A549 (cell line): ENCODE measurements at regions not wholly inside any gene's neighbourhood (a gene's known extent, or its start where the extent isn't known, plus 50 kb on each side); places are given as distances from the start of the nearest gene placed in this dataset.

Experiments used
- BHLHE40 ChIP-seq: IDR thresholded peaks from 2 replicates; pipeline ENCODE4 v1.6.1; 2012; ENCODE audit warnings: low read depth, low read length, inconsistent platforms
- CBX8 ChIP-seq: fragments of 200-600 bp; sonication (generic); IDR thresholded peaks from 2 replicates; pipeline ENCODE4 v1.6.1; 2016
- CHD4 ChIP-seq: fragments of 200-600 bp; sonication (generic); IDR thresholded peaks from 2 replicates; pipeline ENCODE4 v1.6.1; 2016; ENCODE audit warnings: antibody characterized with exemption, mild to moderate bottlenecking, borderline replicate concordance
- CTCF ChIP-seq: fragments of >200 bp; sonication (Bioruptor Twin); formaldehyde crosslinking; IDR thresholded peaks from 3 replicates; pipeline ENCODE4 v1.5.1; 2016
- ESRRA ChIP-seq: fragments of 150-350 bp; IDR thresholded peaks from 2 replicates; pipeline ENCODE4 v1.6.1; 2014; ENCODE audit warnings: mild to moderate bottlenecking, low read length, borderline replicate concordance
- HEYL ChIP-seq: fragments of 250-450 bp; sonication (Bioruptor Pico); IDR thresholded peaks from 2 replicates; pipeline ENCODE4 v1.8.0; 2021; ENCODE audit warnings: mild to moderate bottlenecking, moderate library complexity
- MAFK ChIP-seq: fragments of 450-650 bp; IDR thresholded peaks from 2 replicates; pipeline ENCODE4 v1.6.1; 2014; ENCODE audit not compliant: partially characterized antibody
- MYC ChIP-seq: IDR thresholded peaks from 2 replicates; pipeline ENCODE4 v1.6.1; 2012; ENCODE audit warnings: mild to moderate bottlenecking, inconsistent platforms, low read length, improper control_type of control experiment, borderline replicate concordance
- POLR2A ChIP-seq: IDR thresholded peaks from 2 replicates; pipeline ENCODE4 v1.6.1; 2012; ENCODE audit warnings: mild to moderate bottlenecking, low read length
- RAD21 ChIP-seq, 2 experiments: fragments of >200 bp in 1 of 2; sonication (Bioruptor Twin) in 1 of 2; formaldehyde crosslinking in 1 of 2; IDR thresholded peaks in 1 of 2; conservative IDR thresholded peaks in 1 of 2; 2 replicates in 1 of 2; 3 replicates in 1 of 2; pipeline ENCODE4 v1.6.1; 2012 to 2018; ENCODE audit warnings: inconsistent platforms in 1 of 2

DNA sequence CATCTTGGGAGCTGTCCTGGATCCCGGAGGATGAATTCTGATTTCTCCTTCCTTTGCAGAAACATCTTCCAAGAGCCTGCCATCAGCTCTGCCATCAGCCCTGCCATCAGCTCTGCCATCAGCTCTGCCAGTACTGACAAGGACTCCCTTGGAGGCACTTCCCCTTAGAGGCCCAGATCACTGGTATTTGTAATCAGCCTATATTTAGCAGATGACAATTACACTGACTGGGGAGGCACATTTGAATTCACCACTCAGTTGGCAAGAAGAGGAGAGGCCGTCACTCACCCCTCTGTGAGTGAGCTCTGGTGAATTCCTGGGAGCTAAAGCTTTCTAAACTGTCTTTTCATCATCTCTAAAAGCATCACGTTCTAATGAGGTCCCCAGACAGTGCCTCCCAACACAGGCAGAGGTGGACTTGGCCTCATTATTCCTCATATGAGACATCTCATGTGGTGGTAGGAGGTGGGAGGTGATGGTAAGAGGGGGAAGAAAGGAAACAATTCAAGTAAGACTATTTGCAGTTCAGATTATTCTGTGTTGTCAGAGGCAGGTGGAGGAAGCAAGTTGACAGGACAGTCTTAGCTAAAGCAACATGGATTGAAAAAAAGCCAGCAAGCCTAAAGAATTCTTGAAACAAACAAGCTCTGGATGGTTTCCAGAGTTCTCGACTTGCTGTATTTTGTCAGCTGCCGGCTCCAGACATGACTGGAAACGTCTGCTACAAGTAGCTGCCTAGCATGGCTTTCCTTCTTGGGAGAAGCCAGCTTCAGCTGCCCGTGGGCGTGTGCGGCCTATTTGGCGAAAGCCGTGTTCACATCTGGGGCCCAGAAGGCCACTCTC lies 771.7 kb downstream of the TBC1D22A start:
- TF ChIP-seq CBX8 (no peak), CTCF (no peak), MYC (no peak), MAFK (no peak), POLR2A (no peak), ESRRA (no peak), RAD21 (conservative IDR thresholded peaks at IDR 0.05 in 1 of 2, IDR thresholded peaks at IDR 0.05 in 1 of 2) (no peak), CHD4 (no peak), HEYL (CRISPR knock-in tag) (no peak), BHLHE40 (no peak)
